NCI-H2227 (cell line): ENCODE measurements at regions not wholly inside any gene's neighbourhood (a gene's known extent, or its start where the extent isn't known, plus 50 kb on each side); places are given as distances from the start of the nearest gene placed in this dataset.
A peak's percentile ranks its signal among the peaks of the same experiment; 100 is the strongest.
"Not testable (repeated sequence)": the region's sequence is repeated elsewhere in the genome, so short reads cannot be mapped to it uniquely, and the experiment has no call there.

Experiments
- DNase-seq: peaks from one replicate; lab custom pipeline; 2025; ENCODE audit not compliant: unreplicated experiment; lab: John Stamatoyannopoulos, UW

DNA sequence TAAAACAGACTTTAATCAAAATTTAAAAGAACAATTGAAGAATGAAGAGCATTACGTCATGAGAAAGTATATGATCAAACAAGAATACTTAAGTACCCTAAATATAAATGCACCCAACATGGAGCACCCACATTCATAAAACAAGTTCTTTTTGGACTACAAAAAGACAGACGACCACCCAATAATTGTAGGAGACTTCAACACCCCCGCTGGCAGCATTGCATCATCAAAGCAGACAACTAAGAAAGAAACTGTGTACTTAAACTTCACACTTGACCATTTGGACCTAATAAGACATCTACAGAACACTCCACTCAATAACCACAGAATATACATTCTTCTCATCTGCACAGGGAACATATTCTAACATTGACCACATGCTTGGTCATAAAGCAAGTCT, 291.7 kb upstream of the ZNF322 start:
- not testable (repeated sequence) for DNase-seq

DNA sequence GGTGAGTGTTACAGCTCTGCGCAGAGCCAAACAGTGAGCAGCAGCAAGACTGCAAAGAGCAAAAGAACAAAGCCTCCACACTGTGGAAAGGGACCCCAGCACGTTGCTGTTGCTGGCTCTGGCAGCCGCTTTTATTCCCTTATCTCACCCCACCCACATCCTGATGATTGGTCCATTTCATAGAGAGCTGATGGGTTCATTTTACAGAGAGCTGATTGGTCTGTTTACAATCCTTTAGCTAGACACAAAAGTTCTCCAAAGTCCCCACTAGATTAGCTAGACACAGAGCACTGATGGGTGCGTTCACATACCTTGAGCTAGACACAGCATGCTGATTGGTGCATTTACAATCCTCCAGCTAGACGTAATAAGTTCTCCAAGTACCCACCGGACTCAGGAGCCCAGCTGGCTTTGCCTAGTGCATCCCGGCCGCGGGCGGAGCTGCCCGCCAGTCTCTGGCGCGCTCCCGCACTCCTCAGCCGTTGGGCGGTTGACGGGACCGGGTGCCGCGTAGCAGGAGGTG, 291.4 kb upstream of the PRSS16 start:
- peak; percentile 89 for DNase-seq

DNA sequence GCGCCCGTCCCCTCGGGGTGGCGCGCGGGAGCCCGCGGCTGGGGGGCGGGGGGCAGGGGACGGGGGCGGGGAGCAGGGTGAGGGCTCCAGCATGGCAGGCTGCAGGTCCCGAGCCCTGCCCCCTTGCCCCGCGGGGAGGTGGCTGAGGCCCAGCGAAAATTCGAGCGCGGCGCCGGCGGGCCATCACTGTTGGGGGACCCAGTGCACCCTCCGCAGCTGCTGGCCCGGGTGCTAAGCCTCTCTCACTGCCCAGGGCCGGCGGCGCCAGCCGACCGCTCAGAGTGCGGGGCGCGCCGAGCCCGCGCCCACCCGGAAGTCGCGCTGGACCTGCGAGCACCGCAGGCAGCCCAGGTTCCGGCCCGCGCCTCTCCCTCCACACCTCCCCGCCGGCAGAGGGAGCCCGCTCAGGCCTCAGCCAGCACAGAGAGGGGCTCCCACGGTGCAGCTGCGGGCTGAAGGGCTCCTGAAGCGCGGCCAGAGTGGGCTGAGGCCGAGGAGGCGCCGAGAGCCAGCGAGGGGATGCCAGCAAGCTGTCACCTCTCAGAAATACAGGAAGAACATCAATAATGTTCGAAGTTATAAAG, 290.8 kb upstream of the PRSS16 start:
- peak; percentile 85 for DNase-seq

GRCh38 chr6:26957399-26958127, 289.9 kb upstream of the PRSS16 start:
- DNase-seq, result not testable (repeated sequence)

- not testable (repeated sequence) for DNase-seq
These were observed 286.3 kb upstream of the PRSS16 start for GRCh38 chr6:26961236-26961635.

GRCh38 chr6:27002447-27002846, 245.1 kb upstream of the PRSS16 start:
- no peak for DNase-seq

- no peak for DNase-seq
These were observed 240.5 kb upstream of the PRSS16 start for GRCh38 chr6:27007020-27007419.

- DNase-seq, result not testable (repeated sequence)
These were observed 238.9 kb upstream of the PRSS16 start for GRCh38 chr6:27008613-27009012.

DNA sequence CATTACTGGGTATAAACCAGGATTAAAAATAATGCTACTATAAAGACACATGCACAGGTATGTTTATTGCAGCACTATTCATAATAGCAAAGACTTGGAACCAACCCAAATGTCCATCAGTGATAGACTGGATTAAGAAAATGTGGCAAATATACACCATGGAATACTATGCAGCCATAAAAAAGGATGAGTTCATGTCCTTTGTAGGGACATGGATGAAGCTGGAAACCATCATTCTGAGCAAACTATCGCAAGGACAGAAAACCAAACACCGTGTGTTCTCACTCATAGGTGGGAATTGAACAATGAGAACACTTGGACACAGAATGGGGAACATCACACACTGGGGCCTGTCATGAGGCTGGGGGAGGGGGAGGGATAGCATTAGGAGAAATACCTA, 233.4 kb upstream of the PRSS16 start:
- DNase-seq, result not testable (repeated sequence)

GRCh38 chr6:27016689-27017088, 230.8 kb upstream of the PRSS16 start:
- DNase-seq, result no peak

GRCh38 chr6:27018401-27018800, 229.1 kb upstream of the PRSS16 start:
- DNase-seq, result peak; percentile 3

- DNase-seq, result peak; percentile 95
These were observed 227.6 kb upstream of the PRSS16 start for GRCh38 chr6:27019651-27020552.

DNA sequence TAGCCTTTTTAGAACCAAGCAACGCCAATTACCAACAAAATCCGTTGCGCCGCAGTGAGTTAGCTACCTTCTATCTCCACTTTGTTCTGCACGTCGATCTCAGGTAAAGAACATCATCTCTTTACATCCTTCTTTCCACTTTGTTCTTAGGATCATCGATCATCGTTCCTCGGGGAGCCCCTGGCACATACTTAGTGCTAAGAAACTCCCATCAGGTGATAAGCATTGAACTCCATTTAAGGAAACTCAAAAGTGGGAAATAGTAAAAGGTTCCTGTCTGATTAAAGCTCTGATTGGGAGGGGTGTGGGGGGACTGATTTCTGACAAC, 227.0 kb upstream of the PRSS16 start:
- DNase-seq, result no peak

- DNase-seq, result no peak
These were observed 223.8 kb upstream of the PRSS16 start for GRCh38 chr6:27023664-27024063.

DNA sequence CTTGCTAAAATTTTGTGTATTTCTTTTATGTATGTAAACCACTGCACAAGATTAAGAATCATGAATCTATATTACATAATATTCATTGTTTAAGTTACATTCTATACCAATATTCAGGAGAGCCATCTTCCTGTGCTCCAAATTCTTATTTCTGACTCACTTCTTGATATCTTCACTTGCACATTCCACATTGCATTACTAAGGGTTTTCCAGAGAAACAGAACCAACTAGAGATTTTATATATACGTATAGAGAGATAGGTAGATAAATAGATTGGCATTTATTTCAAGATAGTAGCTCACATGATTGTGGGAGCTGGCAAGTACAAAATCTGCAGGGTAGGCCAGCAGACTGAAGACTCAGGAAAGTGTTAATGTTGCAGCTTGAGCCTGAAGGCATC, 222.2 kb upstream of the PRSS16 start:
- no peak for DNase-seq

DNA sequence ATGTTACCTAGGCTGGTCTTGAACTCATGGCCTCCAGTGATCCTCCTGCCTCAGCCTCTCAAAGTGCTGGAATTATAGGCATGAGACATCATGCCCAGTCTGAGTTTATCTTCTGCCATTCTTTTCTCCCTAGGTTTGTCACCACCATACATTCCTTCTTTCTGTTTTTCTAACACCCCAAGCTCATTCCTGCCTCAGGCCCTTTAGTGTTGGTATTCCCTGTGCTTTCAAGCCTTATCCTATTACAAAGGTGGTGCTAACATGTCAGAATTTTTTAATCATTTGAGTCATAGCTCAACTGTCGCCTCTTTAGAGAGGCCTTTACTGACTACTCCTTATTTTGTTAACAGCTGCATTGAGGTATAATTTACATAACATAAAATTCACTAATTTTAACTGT, 221.1 kb upstream of the PRSS16 start:
- DNase-seq, result no peak

DNA sequence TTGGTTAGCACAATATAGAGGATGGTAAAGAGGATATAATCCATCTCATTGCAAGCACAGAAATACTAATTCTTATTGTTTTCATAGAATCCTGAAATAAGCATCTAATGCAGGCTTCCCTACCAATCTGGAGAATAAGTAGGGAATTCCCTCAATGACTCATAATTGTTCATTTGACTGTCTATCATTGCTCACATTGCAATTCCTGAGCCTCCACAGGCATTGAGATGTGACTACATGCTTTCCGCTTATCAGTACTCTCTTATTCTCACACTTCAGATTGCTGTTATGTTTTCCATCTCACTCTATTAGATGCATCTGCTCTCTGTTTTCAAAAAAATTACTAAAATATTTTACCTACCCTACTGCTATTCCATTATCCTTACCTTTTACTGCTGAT, 216.2 kb upstream of the PRSS16 start:
- no peak for DNase-seq

DNA sequence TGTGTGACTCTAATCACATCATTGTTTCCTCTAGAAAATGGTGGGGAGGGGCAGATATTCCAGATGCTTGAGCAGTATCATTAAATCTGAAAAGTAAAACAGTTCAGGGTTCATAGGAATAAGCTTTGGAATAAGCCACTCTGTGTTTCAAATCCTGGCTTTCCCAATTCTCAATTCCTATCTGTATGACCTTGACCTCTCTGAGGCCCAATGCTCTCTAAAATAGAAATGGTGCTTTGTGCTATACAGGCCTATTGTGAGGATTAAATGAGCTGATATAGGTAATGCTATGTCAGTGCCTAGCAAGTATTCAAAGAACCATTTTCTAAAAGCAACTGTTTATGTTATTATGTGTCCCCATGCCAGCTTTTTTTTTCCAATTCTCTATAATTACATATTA, 209.0 kb upstream of the PRSS16 start:
- no peak for DNase-seq

GRCh38 chr6:27040244-27041042, 207.1 kb upstream of the PRSS16 start:
- DNase-seq, result no peak

- DNase-seq, result no peak
These were observed 204.3 kb upstream of the PRSS16 start for GRCh38 chr6:27043244-27043643.

- DNase-seq, result not testable (repeated sequence)
These were observed 202.4 kb upstream of the PRSS16 start for GRCh38 chr6:27045131-27045530.
